Colonic mucosa (tissue), 4 donors: ENCODE measurements at regions not wholly inside any gene's neighbourhood (a gene's known extent, or its start where the extent isn't known, plus 50 kb on each side); places are given as distances from the start of the nearest gene placed in this dataset.
A peak's percentile ranks its signal among the peaks of the same experiment; 100 is the strongest.
"Not testable (repeated sequence)": the region's sequence is repeated elsewhere in the genome, so short reads cannot be mapped to it uniquely, and the experiment has no call there.

ENCODE experiments used
- DNase-seq: peaks from one replicate; pipeline ENCODE4 v3.0.0-alpha.2; 2020
- H3K27ac ChIP-seq: fragments of 200-600 bp; one replicate; pipeline ENCODE4 v1.8.0; 2021
- H3K27me3 ChIP-seq: fragments of 200-600 bp; one replicate; pipeline ENCODE4 v1.8.0; 2021
- H3K36me3 ChIP-seq: fragments of 200-600 bp; one replicate; pipeline ENCODE4 v1.8.0; 2021
- H3K4me1 ChIP-seq: fragments of 200-600 bp; one replicate; pipeline ENCODE4 v1.8.0; 2021; ENCODE audit warnings: mild to moderate bottlenecking
- H3K4me3 ChIP-seq: fragments of 200-600 bp; one replicate; pipeline ENCODE4 v1.8.0; 2021
- H3K9ac ChIP-seq, 2 donors: one replicate each; pipeline ENCODE4 v1.7.0; 2013; ENCODE audit warnings: control low read depth in 2 of 2, low read depth in 2 of 2, low read length in 2 of 2
- H3K9me3 ChIP-seq: fragments of 200-600 bp; one replicate; pipeline ENCODE4 v1.8.0; 2021
- CTCF ChIP-seq: fragments of 200-600 bp; IDR thresholded peaks from one replicate; pipeline ENCODE4 v1.8.0; 2022; ENCODE audit warnings: antibody characterized with exemption, mild to moderate bottlenecking
- intact Hi-C: fragments of 100-400 bp; cut with DNase I; formaldehyde crosslinking; loops from one replicate; pipeline ENCODE4 v1.14.1; 2022
- donor health status: healthy.
- donor health status: DM: no; HTN: no; CAD: no.
- donor health status: DM: no; HTN: no; CAD: no.

GRCh38 chr1:117739504-117739903 lies 133.7 kb downstream of the TENT5C start:
- Histone ChIP-seq H3K27me3 (no peaks in the 10 kb centered on the region), H3K9ac (no peak overlapping the region), H3K36me3 (no peaks in the 10 kb centered on the region), H3K27ac (no peak overlapping the region), H3K9me3 (no peaks in the 10 kb centered on the region), H3K4me3 (no peak overlapping the region), H3K4me1 (no peaks in the 10 kb centered on the region)
- DNase-seq = no peak
- intact Hi-C loops = no loop called here
- TF ChIP-seq CTCF = no peak

- DNase-seq = no peak
- no peak for TF ChIP-seq CTCF
- Histone ChIP-seq H3K9ac (no peak overlapping the region), H3K36me3 (no peaks in the 10 kb centered on the region), H3K9me3 (no peaks in the 10 kb centered on the region), H3K27me3 (no peaks in the 10 kb centered on the region), H3K4me1 (no peaks in the 10 kb centered on the region), H3K27ac (no peak overlapping the region), H3K4me3 (no peak overlapping the region)
- intact Hi-C loops = no loop called here
Measured at GRCh38 chr1:117740496-117740895, 134.6 kb downstream of the TENT5C start.

- H3K27me3 ChIP-seq, intact Hi-C loops, DNase-seq, H3K4me1 ChIP-seq, H3K9me3 ChIP-seq, H3K36me3 ChIP-seq, H3K9ac ChIP-seq, H3K27ac ChIP-seq, H3K4me3 ChIP-seq: not testable (repeated sequence)
Measured at GRCh38 chr1:117746565-117746964, 140.7 kb downstream of the TENT5C start.

- H3K9me3 ChIP-seq = no peaks in the 10 kb centered on the region
- no peak for DNase-seq
- H3K36me3 ChIP-seq = no peaks in the 10 kb centered on the region
- no peaks in the 10 kb centered on the region for H3K27me3 ChIP-seq
- H3K27ac ChIP-seq = no peak overlapping the region
- TF ChIP-seq CTCF = no peak
- H3K4me3 ChIP-seq = no peak overlapping the region
- no peaks in the 10 kb centered on the region for H3K4me1 ChIP-seq
- H3K9ac ChIP-seq = no peak overlapping the region
- intact Hi-C loops = no loop called here
Measured at GRCh38 chr1:117747605-117748004, 141.8 kb downstream of the TENT5C start.

GRCh38 chr1:117751321-117751720 lies 145.5 kb downstream of the TENT5C start:
- Histone ChIP-seq H3K4me3 (no peak overlapping the region), H3K27ac (no peak overlapping the region), H3K36me3 (no peaks in the 10 kb centered on the region), H3K4me1 (no peaks in the 10 kb centered on the region), H3K27me3 (no peaks in the 10 kb centered on the region), H3K9me3 (no peaks in the 10 kb centered on the region), H3K9ac (no peak overlapping the region)
- no peak for DNase-seq
- intact Hi-C loops = loop anchor here (5.0 to 10.0 kb wide), 2 partner anchors 64 to 137 kb away; no protein-coding TSS in a partner anchor
- no peak for TF ChIP-seq CTCF

- H3K4me3 ChIP-seq = no peak overlapping the region
- H3K27ac ChIP-seq = peak overlapping the region; percentile 45
- H3K27me3 ChIP-seq = no peaks in the 10 kb centered on the region
- H3K9ac ChIP-seq = no peak overlapping the region
- H3K4me1 ChIP-seq = no peaks in the 10 kb centered on the region
- no peak for TF ChIP-seq CTCF
- no peaks in the 10 kb centered on the region for H3K36me3 ChIP-seq
- DNase-seq = no peak
- H3K9me3 ChIP-seq = no peaks in the 10 kb centered on the region
- intact Hi-C loops = loop anchor here (5.0 to 10.0 kb wide), 2 partner anchors 65 to 138 kb away; no protein-coding TSS in a partner anchor
Measured at GRCh38 chr1:117752661-117753060, 146.8 kb downstream of the TENT5C start.
